ENCODE measurements at regions not wholly inside any gene's neighbourhood (a gene's known extent, or its start where the extent isn't known, plus 50 kb on each side); places are given as distances from the start of the nearest gene placed in this dataset.

DNA sequence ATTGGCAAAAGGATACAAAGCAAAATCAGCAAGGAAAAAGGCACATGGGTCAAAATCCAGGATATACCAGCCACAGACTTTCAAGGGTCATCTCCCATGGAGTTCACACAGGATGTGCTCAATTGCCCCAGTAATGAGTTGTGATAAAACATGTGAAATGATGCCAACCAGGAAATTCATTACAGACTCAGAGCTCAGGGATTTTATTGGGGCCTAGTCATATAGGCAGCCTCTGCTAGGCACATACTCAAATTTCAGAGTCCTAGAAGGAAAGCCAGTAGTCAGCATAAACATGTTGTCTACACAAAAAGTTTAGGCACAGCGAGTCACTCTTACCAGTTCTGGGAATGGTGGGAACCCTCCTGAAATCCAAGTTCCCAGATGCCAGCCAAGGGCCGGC is 64.4 kb upstream of the OSBPL8 start:
- Mint-ChIP-seq H3K4me3 (no peak overlapping the region), H3K36me3 (no peaks in the 10 kb centered on the region), H3K4me1 (peaks cover 8% of the 10 kb centered on the region; the same call in 1 of the 2 replicates), H3K9me3 (no peaks in the 10 kb centered on the region), H3K27ac (no peak overlapping the region), H3K27me3 (ENCODE audit: low read depth) (no peaks in the 10 kb centered on the region)
- ChIA-PET POLR2A (no interaction called here), CTCF (no interaction called here)
- DNase-seq (ENCODE audit: low spot score) (no peak), ATAC-seq (no peak)
- TF ChIP-seq, protein P1, sequence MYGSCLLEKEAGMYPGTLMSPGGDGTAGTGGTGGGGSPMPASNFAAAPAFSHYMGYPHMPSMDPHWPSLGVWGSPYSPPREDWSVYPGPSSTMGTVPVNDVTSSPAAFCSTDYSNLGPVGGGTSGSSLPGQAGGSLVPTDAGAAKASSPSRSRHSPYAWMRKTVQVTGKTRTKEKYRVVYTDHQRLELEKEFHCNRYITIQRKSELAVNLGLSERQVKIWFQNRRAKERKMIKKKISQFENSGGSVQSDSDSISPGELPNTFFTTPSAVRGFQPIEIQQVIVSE (CRISPR knock-in tag; IDR thresholded peaks at IDR 0.05; ENCODE audit: borderline replicate concordance) = no peak
- TF ChIP-seq, protein P2, sequence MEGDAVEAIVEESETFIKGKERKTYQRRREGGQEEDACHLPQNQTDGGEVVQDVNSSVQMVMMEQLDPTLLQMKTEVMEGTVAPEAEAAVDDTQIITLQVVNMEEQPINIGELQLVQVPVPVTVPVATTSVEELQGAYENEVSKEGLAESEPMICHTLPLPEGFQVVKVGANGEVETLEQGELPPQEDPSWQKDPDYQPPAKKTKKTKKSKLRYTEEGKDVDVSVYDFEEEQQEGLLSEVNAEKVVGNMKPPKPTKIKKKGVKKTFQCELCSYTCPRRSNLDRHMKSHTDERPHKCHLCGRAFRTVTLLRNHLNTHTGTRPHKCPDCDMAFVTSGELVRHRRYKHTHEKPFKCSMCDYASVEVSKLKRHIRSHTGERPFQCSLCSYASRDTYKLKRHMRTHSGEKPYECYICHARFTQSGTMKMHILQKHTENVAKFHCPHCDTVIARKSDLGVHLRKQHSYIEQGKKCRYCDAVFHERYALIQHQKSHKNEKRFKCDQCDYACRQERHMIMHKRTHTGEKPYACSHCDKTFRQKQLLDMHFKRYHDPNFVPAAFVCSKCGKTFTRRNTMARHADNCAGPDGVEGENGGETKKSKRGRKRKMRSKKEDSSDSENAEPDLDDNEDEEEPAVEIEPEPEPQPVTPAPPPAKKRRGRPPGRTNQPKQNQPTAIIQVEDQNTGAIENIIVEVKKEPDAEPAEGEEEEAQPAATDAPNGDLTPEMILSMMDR (IDR thresholded peaks at IDR 0.05) = no peak
- TF ChIP-seq, protein P3, sequence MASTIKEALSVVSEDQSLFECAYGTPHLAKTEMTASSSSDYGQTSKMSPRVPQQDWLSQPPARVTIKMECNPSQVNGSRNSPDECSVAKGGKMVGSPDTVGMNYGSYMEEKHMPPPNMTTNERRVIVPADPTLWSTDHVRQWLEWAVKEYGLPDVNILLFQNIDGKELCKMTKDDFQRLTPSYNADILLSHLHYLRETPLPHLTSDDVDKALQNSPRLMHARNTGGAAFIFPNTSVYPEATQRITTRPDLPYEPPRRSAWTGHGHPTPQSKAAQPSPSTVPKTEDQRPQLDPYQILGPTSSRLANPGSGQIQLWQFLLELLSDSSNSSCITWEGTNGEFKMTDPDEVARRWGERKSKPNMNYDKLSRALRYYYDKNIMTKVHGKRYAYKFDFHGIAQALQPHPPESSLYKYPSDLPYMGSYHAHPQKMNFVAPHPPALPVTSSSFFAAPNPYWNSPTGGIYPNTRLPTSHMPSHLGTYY (CRISPR knock-in tag; IDR thresholded peaks at IDR 0.05) = no peak
- no peak for TF ChIP-seq CBFB (CRISPR knock-in tag; IDR thresholded peaks at IDR 0.05; ENCODE audit: low read depth)
- TF ChIP-seq, protein P4, sequence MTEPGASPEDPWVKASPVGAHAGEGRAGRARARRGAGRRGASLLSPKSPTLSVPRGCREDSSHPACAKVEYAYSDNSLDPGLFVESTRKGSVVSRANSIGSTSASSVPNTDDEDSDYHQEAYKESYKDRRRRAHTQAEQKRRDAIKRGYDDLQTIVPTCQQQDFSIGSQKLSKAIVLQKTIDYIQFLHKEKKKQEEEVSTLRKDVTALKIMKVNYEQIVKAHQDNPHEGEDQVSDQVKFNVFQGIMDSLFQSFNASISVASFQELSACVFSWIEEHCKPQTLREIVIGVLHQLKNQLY (CRISPR knock-in tag; IDR thresholded peaks at IDR 0.05) = no peak

DNA sequence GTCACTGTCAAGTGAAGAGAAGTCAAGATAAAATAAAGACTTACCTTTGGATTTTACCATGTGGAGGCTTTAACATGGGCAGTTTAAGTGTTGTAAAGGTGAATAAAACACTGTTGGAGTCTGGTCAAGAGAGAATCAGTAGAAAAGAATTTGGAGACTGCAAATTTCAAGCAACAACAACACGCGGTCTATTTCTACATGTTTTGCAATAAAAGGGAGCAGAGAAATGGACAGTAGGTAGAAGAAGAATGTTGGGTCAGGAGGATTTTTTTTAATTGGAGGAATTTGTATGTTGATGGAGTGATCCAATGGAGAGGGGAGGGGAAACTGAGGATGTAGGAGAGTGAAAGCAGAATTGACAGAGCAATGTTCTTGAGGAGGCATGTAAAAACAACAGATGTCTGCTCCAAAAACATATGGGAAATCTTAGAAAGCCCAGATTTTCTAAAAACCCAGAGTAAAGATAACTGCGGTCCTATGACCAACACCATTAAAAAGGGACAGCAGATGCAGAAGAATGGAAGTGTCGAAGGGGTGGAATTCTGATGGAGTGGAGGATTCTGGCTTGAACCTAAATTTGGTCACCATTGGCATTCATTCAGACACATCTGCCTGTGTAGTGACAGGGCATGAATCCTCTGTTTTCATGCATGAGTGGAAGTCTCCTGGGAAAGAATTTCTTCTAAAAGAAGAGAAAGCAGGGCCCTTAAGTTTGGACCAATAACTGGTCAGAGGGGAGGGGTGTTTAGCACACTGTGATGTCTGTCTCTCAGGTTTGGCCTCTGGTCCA is 68.0 kb upstream of the OSBPL8 start:
- ATAC-seq (no peak), DNase-seq (ENCODE audit: low spot score) (no peak)
- ChIA-PET CTCF (no interaction called here), POLR2A (no interaction called here)
- no peaks in the 10 kb centered on the region for H3K27me3 Mint-ChIP-seq (ENCODE audit: low read depth)
- no peaks in the 10 kb centered on the region for H3K36me3 Mint-ChIP-seq
- no peak overlapping the region for H3K4me3 Mint-ChIP-seq
- H3K4me1 Mint-ChIP-seq = peaks cover 11% of the 10 kb centered on the region
- H3K27ac Mint-ChIP-seq = no peak overlapping the region
- H3K9me3 Mint-ChIP-seq = no peaks in the 10 kb centered on the region
- TF ChIP-seq, protein P5, sequence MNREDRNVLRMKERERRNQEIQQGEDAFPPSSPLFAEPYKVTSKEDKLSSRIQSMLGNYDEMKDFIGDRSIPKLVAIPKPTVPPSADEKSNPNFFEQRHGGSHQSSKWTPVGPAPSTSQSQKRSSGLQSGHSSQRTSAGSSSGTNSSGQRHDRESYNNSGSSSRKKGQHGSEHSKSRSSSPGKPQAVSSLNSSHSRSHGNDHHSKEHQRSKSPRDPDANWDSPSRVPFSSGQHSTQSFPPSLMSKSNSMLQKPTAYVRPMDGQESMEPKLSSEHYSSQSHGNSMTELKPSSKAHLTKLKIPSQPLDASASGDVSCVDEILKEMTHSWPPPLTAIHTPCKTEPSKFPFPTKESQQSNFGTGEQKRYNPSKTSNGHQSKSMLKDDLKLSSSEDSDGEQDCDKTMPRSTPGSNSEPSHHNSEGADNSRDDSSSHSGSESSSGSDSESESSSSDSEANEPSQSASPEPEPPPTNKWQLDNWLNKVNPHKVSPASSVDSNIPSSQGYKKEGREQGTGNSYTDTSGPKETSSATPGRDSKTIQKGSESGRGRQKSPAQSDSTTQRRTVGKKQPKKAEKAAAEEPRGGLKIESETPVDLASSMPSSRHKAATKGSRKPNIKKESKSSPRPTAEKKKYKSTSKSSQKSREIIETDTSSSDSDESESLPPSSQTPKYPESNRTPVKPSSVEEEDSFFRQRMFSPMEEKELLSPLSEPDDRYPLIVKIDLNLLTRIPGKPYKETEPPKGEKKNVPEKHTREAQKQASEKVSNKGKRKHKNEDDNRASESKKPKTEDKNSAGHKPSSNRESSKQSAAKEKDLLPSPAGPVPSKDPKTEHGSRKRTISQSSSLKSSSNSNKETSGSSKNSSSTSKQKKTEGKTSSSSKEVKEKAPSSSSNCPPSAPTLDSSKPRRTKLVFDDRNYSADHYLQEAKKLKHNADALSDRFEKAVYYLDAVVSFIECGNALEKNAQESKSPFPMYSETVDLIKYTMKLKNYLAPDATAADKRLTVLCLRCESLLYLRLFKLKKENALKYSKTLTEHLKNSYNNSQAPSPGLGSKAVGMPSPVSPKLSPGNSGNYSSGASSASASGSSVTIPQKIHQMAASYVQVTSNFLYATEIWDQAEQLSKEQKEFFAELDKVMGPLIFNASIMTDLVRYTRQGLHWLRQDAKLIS (CRISPR knock-in tag; IDR thresholded peaks at IDR 0.05; ENCODE audit: borderline replicate concordance) = no peak
- TF ChIP-seq NFATC4 (CRISPR knock-in tag; IDR thresholded peaks at IDR 0.05) = no peak
- TF ChIP-seq, protein P6, sequence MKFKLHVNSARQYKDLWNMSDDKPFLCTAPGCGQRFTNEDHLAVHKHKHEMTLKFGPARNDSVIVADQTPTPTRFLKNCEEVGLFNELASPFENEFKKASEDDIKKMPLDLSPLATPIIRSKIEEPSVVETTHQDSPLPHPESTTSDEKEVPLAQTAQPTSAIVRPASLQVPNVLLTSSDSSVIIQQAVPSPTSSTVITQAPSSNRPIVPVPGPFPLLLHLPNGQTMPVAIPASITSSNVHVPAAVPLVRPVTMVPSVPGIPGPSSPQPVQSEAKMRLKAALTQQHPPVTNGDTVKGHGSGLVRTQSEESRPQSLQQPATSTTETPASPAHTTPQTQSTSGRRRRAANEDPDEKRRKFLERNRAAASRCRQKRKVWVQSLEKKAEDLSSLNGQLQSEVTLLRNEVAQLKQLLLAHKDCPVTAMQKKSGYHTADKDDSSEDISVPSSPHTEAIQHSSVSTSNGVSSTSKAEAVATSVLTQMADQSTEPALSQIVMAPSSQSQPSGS (CRISPR knock-in tag; IDR thresholded peaks at IDR 0.05; ENCODE audit: borderline replicate concordance, low read depth) = no peak
- TF ChIP-seq, protein P7, sequence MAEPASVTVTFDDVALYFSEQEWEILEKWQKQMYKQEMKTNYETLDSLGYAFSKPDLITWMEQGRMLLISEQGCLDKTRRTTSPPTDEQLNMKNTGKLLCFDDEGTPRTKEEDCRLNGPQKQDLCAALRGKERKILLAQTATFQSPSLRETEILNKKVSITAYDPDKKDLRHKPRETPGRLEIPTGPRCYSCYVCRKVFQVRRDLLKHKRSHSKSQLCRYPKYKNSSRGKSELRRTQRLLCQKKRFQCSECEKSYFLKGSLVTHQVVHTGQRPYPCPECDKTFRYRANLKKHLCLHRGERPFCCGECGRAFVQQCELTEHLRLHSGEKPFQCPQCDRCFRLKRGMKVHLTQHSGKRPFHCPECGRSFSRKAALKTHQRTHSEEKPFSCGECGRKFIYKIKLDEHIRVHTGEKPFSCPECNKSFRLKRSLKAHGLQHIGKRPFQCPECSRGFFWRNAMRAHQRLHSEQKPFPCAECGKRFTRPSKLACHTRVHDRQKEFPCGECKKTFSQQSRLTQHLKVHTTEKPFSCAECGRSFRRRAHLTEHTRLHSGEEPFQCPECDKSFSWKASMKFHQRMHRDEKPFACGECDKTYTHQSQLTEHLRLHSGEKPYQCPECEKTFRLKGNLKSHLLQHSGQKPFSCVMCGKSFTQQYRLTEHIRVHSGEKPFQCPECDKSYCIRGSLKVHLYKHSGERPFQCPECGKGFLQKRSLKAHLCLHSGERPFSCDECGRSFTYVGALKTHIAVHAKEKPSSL (CRISPR knock-in tag; conservative IDR thresholded peaks at IDR 0.05) = no peak
- TF ChIP-seq, protein P8, sequence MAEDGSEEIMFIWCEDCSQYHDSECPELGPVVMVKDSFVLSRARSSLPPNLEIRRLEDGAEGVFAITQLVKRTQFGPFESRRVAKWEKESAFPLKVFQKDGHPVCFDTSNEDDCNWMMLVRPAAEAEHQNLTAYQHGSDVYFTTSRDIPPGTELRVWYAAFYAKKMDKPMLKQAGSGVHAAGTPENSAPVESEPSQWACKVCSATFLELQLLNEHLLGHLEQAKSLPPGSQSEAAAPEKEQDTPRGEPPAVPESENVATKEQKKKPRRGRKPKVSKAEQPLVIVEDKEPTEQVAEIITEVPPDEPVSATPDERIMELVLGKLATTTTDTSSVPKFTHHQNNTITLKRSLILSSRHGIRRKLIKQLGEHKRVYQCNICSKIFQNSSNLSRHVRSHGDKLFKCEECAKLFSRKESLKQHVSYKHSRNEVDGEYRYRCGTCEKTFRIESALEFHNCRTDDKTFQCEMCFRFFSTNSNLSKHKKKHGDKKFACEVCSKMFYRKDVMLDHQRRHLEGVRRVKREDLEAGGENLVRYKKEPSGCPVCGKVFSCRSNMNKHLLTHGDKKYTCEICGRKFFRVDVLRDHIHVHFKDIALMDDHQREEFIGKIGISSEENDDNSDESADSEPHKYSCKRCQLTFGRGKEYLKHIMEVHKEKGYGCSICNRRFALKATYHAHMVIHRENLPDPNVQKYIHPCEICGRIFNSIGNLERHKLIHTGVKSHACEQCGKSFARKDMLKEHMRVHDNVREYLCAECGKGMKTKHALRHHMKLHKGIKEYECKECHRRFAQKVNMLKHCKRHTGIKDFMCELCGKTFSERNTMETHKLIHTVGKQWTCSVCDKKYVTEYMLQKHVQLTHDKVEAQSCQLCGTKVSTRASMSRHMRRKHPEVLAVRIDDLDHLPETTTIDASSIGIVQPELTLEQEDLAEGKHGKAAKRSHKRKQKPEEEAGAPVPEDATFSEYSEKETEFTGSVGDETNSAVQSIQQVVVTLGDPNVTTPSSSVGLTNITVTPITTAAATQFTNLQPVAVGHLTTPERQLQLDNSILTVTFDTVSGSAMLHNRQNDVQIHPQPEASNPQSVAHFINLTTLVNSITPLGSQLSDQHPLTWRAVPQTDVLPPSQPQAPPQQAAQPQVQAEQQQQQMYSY (CRISPR knock-in tag; IDR thresholded peaks at IDR 0.05) = no peak
- no peak for TF ChIP-seq FOXK1 (CRISPR knock-in tag; IDR thresholded peaks at IDR 0.05)
- TF ChIP-seq NR3C1 (CRISPR knock-in tag; conservative IDR thresholded peaks at IDR 0.05; ENCODE audit: low read depth) = no peak
- no peak for TF ChIP-seq SP1 (CRISPR knock-in tag; conservative IDR thresholded peaks at IDR 0.05)
- no peak for TF ChIP-seq SOX15 (CRISPR knock-in tag; IDR thresholded peaks at IDR 0.05)
- TF ChIP-seq, protein P4 (CRISPR knock-in tag; IDR thresholded peaks at IDR 0.05) = no peak
- no peak for TF ChIP-seq ZNF232 (CRISPR knock-in tag; IDR thresholded peaks at IDR 0.05)
- no peak for TF ChIP-seq TEAD4 (CRISPR knock-in tag; IDR thresholded peaks at IDR 0.05)
